ENCODE measurements at regions not wholly inside any gene's neighbourhood (a gene's known extent, or its start where the extent isn't known, plus 50 kb on each side); places are given as distances from the start of the nearest gene placed in this dataset.

GRCh38 chr10:130336617-130337304 is 200.6 kb downstream of the GLRX3 start:
- Histone ChIP-seq H3K4me1 (ENCODE audit: insufficient read depth, low read length, poor library complexity, severe bottlenecking) (no peaks in the 10 kb centered on the region), H3K9me2 (replicated peaks; ENCODE audit: low read depth, low read length) (no peaks in the 10 kb centered on the region), H3K9ac (ENCODE audit: low read depth, low read length, poor library complexity, severe bottlenecking) (no peak overlapping the region), H3K36me3 (ENCODE audit: insufficient read depth, low read length) (no peaks in the 10 kb centered on the region), H3F3A (ENCODE audit: low read depth) (no peaks in the 10 kb centered on the region), H3K79me2 (ENCODE audit: insufficient read depth, low read length) (no peaks in the 10 kb centered on the region), H4K20me1 (ENCODE audit: insufficient read depth, low read length, poor library complexity, severe bottlenecking) (no peaks in the 10 kb centered on the region), H2AFZ (ENCODE audit: low read length) (no peak overlapping the region), H3K9me3 (ENCODE audit: insufficient read depth, low read depth, low read length) (peaks cover 8% of the 10 kb centered on the region; the same call in 1 of the 2 replicates), H3K4me3 (ENCODE audit: low read length, poor library complexity, severe bottlenecking) (no peak overlapping the region), H3K4me2 (ENCODE audit: low read depth, low read length, poor library complexity, severe bottlenecking) (no peak overlapping the region), H3K27me3 (ENCODE audit: insufficient read depth, low read length, poor library complexity, severe bottlenecking) (no peaks in the 10 kb centered on the region)
- no peak for TF ChIP-seq EZH2phosphoT487 (IDR thresholded peaks at IDR 0.05; ENCODE audit: borderline replicate concordance)
- TF ChIP-seq, protein P1, sequence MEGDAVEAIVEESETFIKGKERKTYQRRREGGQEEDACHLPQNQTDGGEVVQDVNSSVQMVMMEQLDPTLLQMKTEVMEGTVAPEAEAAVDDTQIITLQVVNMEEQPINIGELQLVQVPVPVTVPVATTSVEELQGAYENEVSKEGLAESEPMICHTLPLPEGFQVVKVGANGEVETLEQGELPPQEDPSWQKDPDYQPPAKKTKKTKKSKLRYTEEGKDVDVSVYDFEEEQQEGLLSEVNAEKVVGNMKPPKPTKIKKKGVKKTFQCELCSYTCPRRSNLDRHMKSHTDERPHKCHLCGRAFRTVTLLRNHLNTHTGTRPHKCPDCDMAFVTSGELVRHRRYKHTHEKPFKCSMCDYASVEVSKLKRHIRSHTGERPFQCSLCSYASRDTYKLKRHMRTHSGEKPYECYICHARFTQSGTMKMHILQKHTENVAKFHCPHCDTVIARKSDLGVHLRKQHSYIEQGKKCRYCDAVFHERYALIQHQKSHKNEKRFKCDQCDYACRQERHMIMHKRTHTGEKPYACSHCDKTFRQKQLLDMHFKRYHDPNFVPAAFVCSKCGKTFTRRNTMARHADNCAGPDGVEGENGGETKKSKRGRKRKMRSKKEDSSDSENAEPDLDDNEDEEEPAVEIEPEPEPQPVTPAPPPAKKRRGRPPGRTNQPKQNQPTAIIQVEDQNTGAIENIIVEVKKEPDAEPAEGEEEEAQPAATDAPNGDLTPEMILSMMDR (conservative IDR thresholded peaks at IDR 0.05; ENCODE audit: low read length) = no peak

GRCh38 chr10:130337305-130337640 is 201.1 kb downstream of the GLRX3 start:
- no peaks in the 10 kb centered on the region for H3K4me1 ChIP-seq (ENCODE audit: insufficient read depth, low read length, poor library complexity, severe bottlenecking)
- no peaks in the 10 kb centered on the region for H3K36me3 ChIP-seq (ENCODE audit: insufficient read depth, low read length)
- peaks cover 8% of the 10 kb centered on the region; the same call in 1 of the 2 replicates for H3K9me3 ChIP-seq (ENCODE audit: insufficient read depth, low read depth, low read length)
- H3K4me2 ChIP-seq (ENCODE audit: low read depth, low read length, poor library complexity, severe bottlenecking) = no peak overlapping the region
- H4K20me1 ChIP-seq (ENCODE audit: insufficient read depth, low read length, poor library complexity, severe bottlenecking) = no peaks in the 10 kb centered on the region
- no peaks in the 10 kb centered on the region for H3K27me3 ChIP-seq (ENCODE audit: insufficient read depth, low read length, poor library complexity, severe bottlenecking)
- no peaks in the 10 kb centered on the region for H3K79me2 ChIP-seq (ENCODE audit: insufficient read depth, low read length)
- H3F3A ChIP-seq (ENCODE audit: low read depth) = no peaks in the 10 kb centered on the region
- no peaks in the 10 kb centered on the region for H3K9me2 ChIP-seq (replicated peaks; ENCODE audit: low read depth, low read length)
- TF ChIP-seq, protein P1 (conservative IDR thresholded peaks at IDR 0.05; ENCODE audit: low read length) = no peak
- TF ChIP-seq EZH2phosphoT487 (IDR thresholded peaks at IDR 0.05; ENCODE audit: borderline replicate concordance) = no peak
- no peak overlapping the region for H3K9ac ChIP-seq (ENCODE audit: low read depth, low read length, poor library complexity, severe bottlenecking)
- no peak overlapping the region for H2AFZ ChIP-seq (ENCODE audit: low read length)
- no peak overlapping the region for H3K4me3 ChIP-seq (ENCODE audit: low read length, poor library complexity, severe bottlenecking)

DNA sequence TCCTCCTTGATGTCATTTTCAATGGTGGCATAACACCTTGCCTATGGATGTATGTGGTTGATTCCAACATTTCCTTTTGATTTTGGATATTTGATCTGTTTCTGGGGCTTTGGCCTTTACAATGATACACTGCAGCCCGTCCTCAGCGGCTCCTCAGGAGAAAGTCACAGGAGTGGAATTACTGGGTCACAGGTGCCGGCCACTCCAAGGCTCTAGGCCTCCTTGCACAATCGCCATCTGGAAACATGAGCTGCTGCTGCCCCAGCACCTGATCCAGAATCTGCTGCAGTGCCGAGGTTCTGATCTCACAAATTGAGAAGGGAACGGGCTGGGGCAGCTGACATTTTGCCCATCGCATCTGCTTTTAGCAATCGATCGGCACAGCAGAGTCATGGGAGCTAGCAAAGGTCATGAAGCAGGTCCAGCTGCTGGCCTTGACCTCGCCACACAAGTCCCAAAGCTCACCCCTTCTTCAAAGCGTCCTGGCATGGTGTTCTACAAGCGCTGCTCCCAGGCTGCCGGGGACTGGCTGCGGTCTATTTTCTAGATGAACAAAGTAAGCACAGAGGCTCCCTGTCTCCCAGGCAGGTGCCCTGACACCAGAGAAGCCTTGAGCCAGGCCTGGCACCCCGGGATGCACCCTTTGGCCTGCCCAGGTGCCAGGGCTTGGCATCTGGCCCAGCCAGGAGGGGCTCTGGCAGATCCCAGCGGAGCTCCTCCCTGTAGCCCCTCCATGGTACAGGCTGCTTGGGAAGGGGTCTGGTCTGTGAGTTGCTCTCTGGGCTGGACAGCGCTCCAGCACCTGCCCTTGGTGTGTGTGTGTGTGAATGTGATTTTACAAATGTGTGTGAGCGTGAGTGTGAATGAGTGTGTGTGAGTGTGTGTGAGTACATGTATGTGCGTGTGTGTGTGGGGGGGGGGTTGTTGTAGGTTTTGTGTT is 201.8 kb downstream of the GLRX3 start:
- Histone ChIP-seq H3K4me3 (ENCODE audit: low read length, poor library complexity, severe bottlenecking) (no peak overlapping the region), H3K9ac (ENCODE audit: low read depth, low read length, poor library complexity, severe bottlenecking) (no peak overlapping the region), H2AFZ (ENCODE audit: low read length) (no peak overlapping the region), H3K9me2 (replicated peaks; ENCODE audit: low read depth, low read length) (no peaks in the 10 kb centered on the region), H3K9me3 (ENCODE audit: insufficient read depth, low read depth, low read length) (peaks cover 8% of the 10 kb centered on the region; the same call in 1 of the 2 replicates), H3K27me3 (ENCODE audit: insufficient read depth, low read length, poor library complexity, severe bottlenecking) (no peaks in the 10 kb centered on the region), H3K4me1 (ENCODE audit: insufficient read depth, low read length, poor library complexity, severe bottlenecking) (no peaks in the 10 kb centered on the region), H4K20me1 (ENCODE audit: insufficient read depth, low read length, poor library complexity, severe bottlenecking) (no peaks in the 10 kb centered on the region), H3K4me2 (ENCODE audit: low read depth, low read length, poor library complexity, severe bottlenecking) (no peak overlapping the region), H3K79me2 (ENCODE audit: insufficient read depth, low read length) (no peaks in the 10 kb centered on the region), H3K36me3 (ENCODE audit: insufficient read depth, low read length) (no peaks in the 10 kb centered on the region), H3F3A (ENCODE audit: low read depth) (no peaks in the 10 kb centered on the region)
- TF ChIP-seq, protein P1 (conservative IDR thresholded peaks at IDR 0.05; ENCODE audit: low read length) = no peak
- no peak for TF ChIP-seq EZH2phosphoT487 (IDR thresholded peaks at IDR 0.05; ENCODE audit: borderline replicate concordance)
